GM18511 (cell line): ENCODE measurements at regions not wholly inside any gene's neighbourhood (a gene's known extent, or its start where the extent isn't known, plus 50 kb on each side); places are given as distances from the start of the nearest gene placed in this dataset.
"Not testable (repeated sequence)": the region's sequence is repeated elsewhere in the genome, so short reads cannot be mapped to it uniquely, and the experiment has no call there.

Experiments used
- ATAC-seq: cut with Tn5 transposase; IDR thresholded peaks from one replicate; pipeline ENCODE4 v1.9.1; 2021; ENCODE audit warnings: mild to moderate bottlenecking, moderate library complexity; ENCODE audit not compliant: unreplicated experiment

DNA sequence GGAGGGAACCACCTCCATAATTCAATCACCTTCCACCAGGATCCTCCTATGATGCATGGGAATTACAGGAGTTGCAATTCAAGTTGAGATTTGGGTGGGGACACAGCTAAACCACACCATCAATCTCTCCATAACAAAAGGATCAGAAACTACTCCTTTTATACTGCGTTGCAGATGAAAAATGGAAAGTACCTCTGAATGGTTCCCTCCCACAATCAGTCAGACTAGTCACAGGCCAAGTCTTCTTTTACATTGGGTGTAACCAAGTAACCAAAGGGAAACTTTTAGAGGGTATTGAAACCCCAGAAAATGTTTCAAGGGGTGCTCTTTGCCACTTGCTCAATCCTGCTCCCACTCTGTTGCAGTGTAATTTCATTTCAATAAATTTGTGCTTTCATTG is 504.3 kb upstream of the CNTN3 start:
- ATAC-seq, result no peak

GRCh38 chr3:75126556-75126955 is 512.1 kb upstream of the CNTN3 start:
- ATAC-seq, result no peak

DNA sequence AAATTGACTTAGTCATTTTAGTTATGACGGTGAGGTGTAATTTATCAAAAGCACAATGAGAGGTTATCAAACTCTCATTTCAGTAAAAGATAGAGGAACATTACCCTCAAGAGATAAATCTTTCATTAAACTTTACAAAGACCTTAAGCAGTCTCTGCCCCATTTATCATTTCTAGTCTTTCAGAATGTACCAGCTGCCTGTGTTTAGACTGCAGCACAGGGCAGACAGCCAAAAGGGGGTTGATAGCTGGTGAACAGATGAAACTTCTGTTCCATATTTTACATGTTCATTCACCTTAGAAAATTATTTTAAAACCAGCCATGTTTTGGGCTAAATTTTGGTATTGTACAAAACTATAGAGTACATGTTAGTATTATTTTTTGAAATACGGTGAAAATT is 514.6 kb upstream of the CNTN3 start:
- ATAC-seq, result no peak

DNA sequence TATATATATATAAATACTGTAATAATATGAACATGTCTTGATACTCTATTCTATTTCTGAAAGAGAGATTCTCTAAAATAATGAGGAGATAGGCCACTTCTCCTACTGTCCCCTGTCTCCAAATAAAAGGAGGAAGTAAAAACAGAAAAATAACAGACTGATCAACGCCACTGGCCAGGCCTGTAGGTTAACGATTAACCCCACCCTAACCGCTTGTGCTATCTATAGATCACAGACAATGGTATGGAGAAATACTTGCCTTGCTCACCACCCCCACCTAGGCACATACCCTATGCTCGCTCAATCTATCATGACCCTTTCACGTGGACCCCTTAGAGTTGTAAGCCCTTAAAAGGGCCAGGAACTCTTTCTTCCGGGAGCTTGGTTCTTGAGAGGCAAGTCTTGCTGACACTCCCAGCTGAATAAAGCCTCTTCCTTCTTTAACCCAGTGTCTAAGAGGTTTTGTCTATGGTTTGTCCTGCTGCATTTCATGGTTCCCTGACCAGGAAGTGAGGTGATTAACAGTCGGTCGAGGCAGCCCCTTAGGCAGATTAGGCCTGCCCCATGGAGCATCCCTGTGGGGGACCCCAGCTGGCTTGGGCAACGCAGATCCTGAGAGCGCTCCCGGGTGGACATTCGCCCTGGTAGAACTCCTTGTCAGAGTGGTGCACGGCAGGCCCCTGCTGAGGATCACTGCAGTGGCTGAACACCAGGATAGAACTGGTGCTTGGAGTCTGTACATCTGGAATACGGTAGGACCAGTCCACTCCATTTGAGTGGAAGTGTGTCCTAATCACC is 521.8 kb upstream of the CNTN3 start:
- ATAC-seq, result no peak

DNA sequence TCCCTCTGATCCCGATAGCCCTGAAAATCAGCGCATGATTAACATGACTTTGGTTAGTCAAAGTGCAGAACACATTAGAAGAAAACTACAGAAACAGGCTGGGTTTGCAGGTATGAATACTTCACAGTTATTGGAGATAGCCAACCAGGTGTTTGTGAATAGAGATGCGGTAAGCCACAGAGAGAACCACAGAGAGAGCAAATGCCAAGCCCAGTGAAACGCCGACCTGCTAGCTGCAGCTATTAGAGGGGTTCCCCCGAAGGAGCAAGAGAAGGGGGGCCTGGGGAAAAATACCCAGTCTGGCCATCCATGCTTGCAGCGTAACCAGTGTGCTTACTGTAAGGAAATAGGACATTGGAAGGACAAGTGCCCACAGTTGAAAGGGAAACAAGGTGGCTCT is 523.9 kb upstream of the CNTN3 start:
- no peak for ATAC-seq

DNA sequence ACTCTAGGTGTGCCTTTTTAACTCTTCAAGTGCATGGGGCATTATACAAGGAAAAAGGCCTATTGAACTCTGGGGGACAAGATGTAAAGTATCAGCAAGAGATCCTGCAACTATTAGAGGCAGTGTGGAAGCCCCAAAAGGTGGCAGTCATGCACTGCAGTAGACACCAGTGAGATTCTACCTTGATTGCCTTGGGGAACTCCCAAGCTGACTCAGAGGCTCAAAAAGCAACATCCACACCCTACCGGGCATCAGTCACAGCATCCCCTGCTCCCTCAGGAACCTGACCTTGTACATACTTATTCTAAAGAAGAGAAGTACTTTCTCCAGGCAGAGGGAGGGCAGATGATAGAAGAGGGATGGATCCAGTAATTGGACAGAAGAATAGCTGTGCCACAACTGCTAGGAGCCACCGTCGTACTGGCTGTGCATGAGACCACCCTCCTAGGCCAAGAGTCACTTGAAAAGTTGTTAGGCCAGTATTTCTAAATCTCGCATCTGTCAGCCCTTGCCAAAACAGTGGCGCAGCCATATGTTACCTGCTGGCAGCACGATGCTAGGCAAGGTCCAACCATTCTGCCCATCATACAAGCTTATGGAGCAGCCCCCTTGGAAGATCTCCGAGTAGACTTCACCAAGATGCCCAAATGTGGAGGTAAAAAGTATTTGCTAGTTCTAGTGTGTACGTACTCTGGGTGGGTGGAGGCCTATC is 523.1 kb upstream of the FRG2C start:
- ATAC-seq, result no peak

GRCh38 chr3:75144406-75144805 is 519.7 kb upstream of the FRG2C start:
- no peak for ATAC-seq

GRCh38 chr3:75171630-75172230 is 492.4 kb upstream of the FRG2C start:
- ATAC-seq, result no peak

DNA sequence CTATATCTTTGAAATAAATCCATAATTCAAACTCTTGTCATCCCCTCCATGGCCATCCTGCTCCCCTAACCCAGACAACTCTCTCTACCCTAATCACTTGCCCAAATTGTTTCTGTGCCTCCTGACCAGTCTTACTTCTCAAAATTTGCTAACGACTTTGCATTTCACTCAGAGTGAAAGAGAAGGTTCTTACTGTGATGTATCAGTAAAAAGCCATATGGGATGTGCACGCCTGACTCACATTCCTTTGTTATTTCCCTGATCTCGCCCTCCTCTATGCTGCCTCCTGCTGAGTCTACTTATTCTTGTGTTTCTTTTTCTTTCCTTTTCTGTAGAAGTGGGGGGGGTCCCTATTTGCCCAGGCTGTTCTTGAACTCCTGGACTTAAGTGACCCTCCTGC is 487.2 kb upstream of the FRG2C start:
- ATAC-seq, result no peak

DNA sequence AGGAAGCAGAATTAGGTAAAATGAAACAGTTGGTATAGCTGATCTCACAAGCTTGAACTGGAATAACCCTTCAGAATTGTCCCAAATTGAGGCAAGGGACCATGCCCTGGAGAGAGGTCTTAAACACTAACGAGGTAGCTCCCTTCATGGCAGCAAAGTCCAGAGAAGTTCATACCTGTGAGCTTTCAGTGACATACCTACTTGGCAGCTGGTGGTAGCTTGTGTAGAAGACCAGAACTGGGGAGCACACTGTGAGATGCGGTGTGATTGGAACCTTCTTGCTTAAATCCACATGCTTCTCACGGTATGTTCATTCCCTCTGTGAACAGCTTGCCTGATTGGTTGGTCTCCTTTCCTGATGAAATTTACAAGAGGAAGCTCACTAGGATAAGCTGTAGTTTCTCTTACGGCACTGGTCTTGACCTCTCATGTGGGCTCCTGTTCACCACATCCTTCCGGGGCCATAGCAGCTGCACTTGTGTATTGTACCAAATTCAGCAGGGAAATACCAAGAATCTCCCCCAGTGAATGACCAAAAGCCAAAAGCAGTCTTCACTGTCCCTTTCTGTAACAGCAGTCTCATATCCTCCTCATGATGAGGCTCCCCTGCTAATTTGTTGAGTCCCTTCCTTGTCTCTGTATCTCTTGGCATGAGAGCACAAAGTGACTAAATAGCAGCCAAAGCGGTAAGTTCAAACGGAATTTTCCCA is 483.7 kb upstream of the FRG2C start:
- ATAC-seq, result peak; percentile 77

GRCh38 chr3:75180945-75181298 is 483.2 kb upstream of the FRG2C start:
- no peak for ATAC-seq

GRCh38 chr3:75188962-75189361 is 475.2 kb upstream of the FRG2C start:
- no peak for ATAC-seq

DNA sequence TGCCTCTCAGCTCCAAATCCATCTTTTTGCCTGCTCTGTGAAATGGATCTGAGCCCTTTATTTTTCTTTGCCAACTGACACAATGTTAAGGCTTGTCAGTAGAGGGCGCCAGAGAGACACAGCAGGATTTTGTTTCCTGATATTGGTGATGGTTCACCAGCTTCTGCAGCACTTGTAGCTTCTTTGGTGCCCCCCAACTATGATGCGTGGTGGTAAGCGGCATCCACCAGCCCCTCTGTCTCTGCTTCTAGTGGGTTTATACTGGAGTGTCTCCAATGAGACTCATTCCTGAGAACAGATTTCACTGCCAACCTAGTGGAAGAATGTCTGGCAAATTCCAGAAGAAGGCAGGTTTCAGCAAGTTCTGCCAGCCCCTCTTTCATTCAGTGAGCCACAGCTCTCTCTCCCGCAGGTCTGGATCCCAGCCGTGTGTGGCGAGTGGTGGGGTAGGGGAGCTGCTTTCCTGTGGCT is 471.9 kb upstream of the FRG2C start:
- ATAC-seq, result peak; percentile 83

DNA sequence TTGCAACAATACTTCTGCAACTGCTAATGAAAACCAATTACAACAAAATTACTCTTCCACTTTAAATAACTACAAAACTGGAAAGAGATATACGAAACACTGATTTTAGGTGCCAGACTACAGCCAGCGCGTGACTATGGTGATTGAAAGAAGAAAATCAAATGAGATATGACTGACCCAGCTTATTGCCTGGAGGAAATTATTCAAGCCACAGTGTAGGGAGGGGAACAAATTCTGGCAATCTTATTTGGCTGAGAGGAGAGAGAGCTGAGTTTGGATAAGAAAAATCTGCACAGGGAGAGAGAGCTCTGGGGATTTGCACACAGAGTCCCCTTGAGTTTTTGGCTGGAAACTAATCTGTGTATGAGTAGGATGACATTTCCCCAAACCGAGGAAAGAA is 470.3 kb upstream of the FRG2C start:
- no peak for ATAC-seq

DNA sequence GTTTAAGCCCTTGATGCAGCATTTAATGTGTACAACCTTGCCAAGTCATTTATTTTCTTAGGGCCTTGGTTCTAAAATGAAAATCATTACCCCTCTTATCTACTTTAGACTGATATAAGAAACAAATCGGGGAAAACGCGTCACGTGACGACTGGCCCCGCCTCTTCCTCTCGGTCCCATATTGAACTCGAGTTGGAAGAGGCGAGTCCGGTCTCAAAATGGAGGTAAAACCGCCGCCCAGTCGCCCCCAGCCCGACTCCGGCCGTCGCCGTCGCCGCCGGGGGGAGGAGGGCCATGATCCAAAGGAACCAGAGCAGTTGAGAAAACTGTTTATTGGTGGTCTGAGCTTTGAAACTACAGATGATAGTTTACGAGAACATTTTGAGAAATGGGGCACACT is 449.8 kb upstream of the FRG2C start:
- not testable (repeated sequence) for ATAC-seq

- ATAC-seq, result no peak
Measured at GRCh38 chr3:75218577-75218976, 445.6 kb upstream of the FRG2C start.

DNA sequence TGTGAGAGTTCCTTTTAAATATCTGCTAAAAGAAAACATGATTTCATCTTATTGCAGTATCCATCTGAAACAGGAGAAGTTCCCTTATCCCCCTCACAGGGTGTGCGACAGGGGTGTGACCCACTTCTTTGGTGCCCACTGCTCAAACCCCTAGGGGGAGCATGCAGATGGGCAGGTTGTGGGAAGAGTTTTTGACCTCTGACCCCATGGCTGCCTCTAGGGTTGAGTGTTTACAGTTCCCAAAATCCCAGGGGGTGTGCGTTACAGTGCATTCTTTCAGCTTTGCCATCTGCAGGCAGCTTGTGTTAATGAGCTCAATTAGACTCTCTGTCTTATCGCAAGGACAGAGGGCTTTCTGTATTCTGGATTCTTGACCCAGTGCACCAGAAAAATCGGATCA is 443.2 kb upstream of the FRG2C start:
- no peak for ATAC-seq

DNA sequence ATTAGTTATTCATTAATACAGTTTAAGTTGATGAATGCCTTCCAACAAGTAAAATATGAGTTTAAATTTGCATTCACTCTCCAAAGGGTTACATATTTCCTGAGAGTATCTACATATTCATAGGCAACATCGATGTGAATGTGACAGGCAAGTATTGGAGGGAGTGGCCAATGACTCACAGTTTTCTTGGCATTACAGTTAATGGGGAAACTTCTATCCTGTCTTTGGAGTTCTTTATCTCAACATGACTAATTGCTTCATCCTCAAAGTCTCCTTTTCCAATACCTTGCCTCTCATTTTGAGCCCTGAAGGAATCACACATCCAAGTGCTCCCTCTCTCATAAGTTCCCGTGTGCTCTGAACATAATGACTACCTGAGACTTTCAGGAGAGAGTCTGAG is 439.7 kb upstream of the FRG2C start:
- no peak for ATAC-seq

GRCh38 chr3:75232216-75232615 is 431.9 kb upstream of the FRG2C start:
- ATAC-seq, result no peak

DNA sequence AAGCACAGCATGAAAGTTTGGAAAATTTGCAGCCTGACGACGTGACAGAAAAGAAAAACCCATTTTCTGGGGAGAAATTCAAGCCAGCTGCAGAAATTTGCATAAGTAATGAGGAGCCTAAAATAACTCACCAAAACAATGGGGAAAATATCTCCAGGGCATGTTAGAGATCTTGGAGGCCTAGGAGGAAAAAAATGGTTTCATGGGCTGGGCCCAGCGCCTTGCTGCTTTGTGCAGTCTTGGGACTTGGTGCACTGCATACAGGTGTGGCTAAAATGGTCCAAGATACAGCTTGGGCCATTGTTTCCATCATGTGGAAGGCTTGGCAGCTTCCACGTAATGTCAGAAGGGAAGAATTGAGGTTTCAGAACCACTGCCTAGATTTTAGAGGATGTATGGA is 428.5 kb upstream of the FRG2C start:
- ATAC-seq, result no peak

GRCh38 chr3:75237053-75237452 is 427.1 kb upstream of the FRG2C start:
- ATAC-seq, result no peak
